K562 (cell line): ENCODE measurements at regions not wholly inside any gene's neighbourhood (a gene's known extent, or its start where the extent isn't known, plus 50 kb on each side); places are given as distances from the start of the nearest gene placed in this dataset.

ENCODE experiments used
- ATAC-seq: fragments of 200-7000 bp; cut with Tn5 transposase; 3 replicates; pipeline ENCODE4 v1.9.1; 2020; ENCODE audit warnings: moderate library complexity
- BruUV-seq: library from RNA; stranded (reverse); fragments of 400-500 nt; replicated peaks from 2 replicates; lab custom pipeline; 2021; lab: Mats Ljungman, UMichigan
- CTCF ChIA-PET: fragments of 300-600 bp; formaldehyde crosslinking; extraction: SDS; loops from one replicate; lab custom pipeline; 2021; ENCODE audit warnings: low intra/inter-chr PET ratio; lab: Yijun Ruan, JAX
- POLR2A ChIA-PET: fragments of 300-600, 350-650 bp; sonication (Branson Sonifier 250); formaldehyde crosslinking; extraction: SDS; loops from one replicate; lab custom pipeline; 2021; ENCODE audit warnings: antibody characterized with exemption, inconsistent platforms; lab: Yijun Ruan, JAX
- DNase-seq, 4 experiments: peaks; one replicate each; pipeline versions ENCODE4 v3.0.0 to v3.0.0-alpha.2; 2011 to 2018; ENCODE audit warnings: low spot score in 3 of 4, mixed read lengths in 3 of 4; ENCODE audit errors: extremely low read depth in 1 of 4
- FAIRE-seq: peaks from 2 replicates; lab custom pipeline; 2011; peaks lifted over from hg19 to GRCh38; lab: Jason Lieb, UNC
- H2AFZ ChIP-seq: 2 replicates; pipeline ENCODE4 v1.6.0; 2011; ENCODE audit warnings: low read depth, low read length, control low read depth, inconsistent platforms
- H3K27ac ChIP-seq: fragments of 200-600 bp; 3 replicates; pipeline ENCODE4 v1.8.0; 2011; ENCODE audit warnings: low read depth, mild to moderate bottlenecking, control low read depth, inconsistent platforms, low read length, moderate library complexity, mixed read lengths; ENCODE audit errors: extremely low read depth
- H3K27me3 ChIP-seq, 2 experiments: fragments of 300-600 bp in 1 of 2; 2 replicates in 1 of 2; 3 replicates in 1 of 2; pipeline versions ENCODE4 v1.6.0 to v1.8.0; 2011; ENCODE audit warnings: inconsistent platforms in 2 of 2, low read length in 2 of 2, mild to moderate bottlenecking in 1 of 2, mixed read lengths in 1 of 2, moderate library complexity in 1 of 2; ENCODE audit not compliant: control insufficient read depth in 2 of 2, insufficient read depth in 2 of 2
- H3K36me3 ChIP-seq: fragments of 300-600 bp; 3 replicates; pipeline ENCODE4 v1.8.0; 2011; ENCODE audit warnings: mild to moderate bottlenecking, low read length, inconsistent platforms; ENCODE audit not compliant: control insufficient read depth, insufficient read depth
- H3K4me1 ChIP-seq, 2 experiments: fragments of 200-600 bp in 1 of 2; replicated peaks in 1 of 2; 2 replicates in 1 of 2; 3 replicates in 1 of 2; pipeline versions ENCODE4 v1.5.1 to v1.8.0; 2011; ENCODE audit warnings: inconsistent platforms in 2 of 2, low read length in 2 of 2, mild to moderate bottlenecking in 1 of 2, mixed read lengths in 1 of 2, moderate library complexity in 1 of 2; ENCODE audit not compliant: control insufficient read depth in 2 of 2, insufficient read depth in 2 of 2
- H3K4me2 ChIP-seq: 2 replicates; pipeline ENCODE4 v1.6.1; 2011; ENCODE audit warnings: low read length, control low read depth, inconsistent platforms, mixed read lengths; ENCODE audit not compliant: insufficient read depth
- H3K4me3 ChIP-seq: fragments of 200-600 bp; sonication (generic), shearing (Covaris generic); 2 replicates; pipeline ENCODE4 v1.5.1; 2016; ENCODE audit warnings: control low read depth, inconsistent platforms
- H3K79me2 ChIP-seq: fragments of 200-600 bp; 3 replicates; pipeline ENCODE4 v1.8.0; 2011; ENCODE audit warnings: low read length, inconsistent platforms; ENCODE audit not compliant: control insufficient read depth, insufficient read depth
- H3K9ac ChIP-seq, 2 experiments: 2 replicates each; pipeline versions ENCODE4 v1.6.0 to v1.6.1; 2011; ENCODE audit warnings: low read depth in 2 of 2, low read length in 2 of 2, control low read depth in 1 of 2, inconsistent platforms in 1 of 2, mild to moderate bottlenecking in 1 of 2, mixed read lengths in 1 of 2; ENCODE audit not compliant: insufficient read depth in 1 of 2
- H3K9me1 ChIP-seq: one replicate; pipeline ENCODE4 v1.6.0; 2011; ENCODE audit warnings: inconsistent platforms, mild to moderate bottlenecking, low read length, moderate library complexity; ENCODE audit not compliant: control insufficient read depth, insufficient read depth
- H3K9me3 ChIP-seq: replicated peaks from 2 replicates; pipeline ENCODE4 v1.5.1; 2011; ENCODE audit warnings: low read depth, low read length, inconsistent platforms; ENCODE audit not compliant: control insufficient read depth, insufficient read depth
- H4K20me1 ChIP-seq: replicated peaks from 2 replicates; pipeline ENCODE4 v1.6.1; 2011; ENCODE audit warnings: low read length, inconsistent platforms, mixed read lengths; ENCODE audit not compliant: control insufficient read depth, insufficient read depth
- GATA2 ChIP-seq: sonication (generic); formaldehyde crosslinking; IDR thresholded peaks from 2 replicates; pipeline ENCODE4 v1.4.0; 2020; ENCODE audit warnings: mild to moderate bottlenecking, missing genetic modification reagents
- GATAD2B ChIP-seq: fragments of 450-650 bp; IDR thresholded peaks from 2 replicates; pipeline ENCODE4 v1.6.1; 2017; ENCODE audit warnings: mild to moderate bottlenecking, borderline replicate concordance
- RB1 ChIP-seq: fragments of 450-650 bp; IDR thresholded peaks from 2 replicates; pipeline ENCODE4 v1.6.1; 2017; ENCODE audit warnings: low read depth, mild to moderate bottlenecking
- ZBTB2 ChIP-seq: fragments of 450-650 bp; IDR thresholded peaks from 2 replicates; pipeline ENCODE4 v1.6.1; 2016; ENCODE audit warnings: antibody characterized with exemption
- ZC3H11A ChIP-seq: IDR thresholded peaks from 2 replicates; pipeline ENCODE4 v1.6.1; 2012; ENCODE audit warnings: low read depth, low read length, improper control_type of control experiment
- WGBS: fragments of 100-300 bp; shearing (Covaris generic); methylation state at CpG from one replicate; pipeline ENCODE4 v1.1.6; 2016; ENCODE audit warnings: low coverage, mixed read lengths; ENCODE audit not compliant: insufficient coverage; ENCODE audit errors: missing lambda C conversion rate; 5-methylcytosine and 5-hydroxymethylcytosine counted together
- in situ Hi-C: fragments of 300-500 bp; cut with MboI; formaldehyde crosslinking; loops from 4 replicates; pipeline ENCODE4 v1.15.0; 2018; ENCODE audit warnings: inconsistent platforms, mixed read lengths
- intact Hi-C: fragments of 100-400 bp; cut with micrococcal nuclease; formaldehyde crosslinking; loops from 2 replicates; pipeline ENCODE4 v1.14.2; 2022

- no peak overlapping the region for H3K27ac ChIP-seq
- no peak overlapping the region for H3K4me3 ChIP-seq
- intact Hi-C loops = no loop called here
- peaks cover 6 to 21% of the 10 kb centered on the region in 2 experiments; a peak in 4 of 5 replicates for H3K27me3 ChIP-seq
- in situ Hi-C loops = no loop called here
- 2% methylated on average over 5 of the region's 5 CpGs for WGBS
- H3K9ac ChIP-seq = no peak overlapping the region
- no peak overlapping the region for H2AFZ ChIP-seq
- no peaks in the 10 kb centered on the region for H3K9me3 ChIP-seq
- ChIA-PET CTCF (no interaction called here), POLR2A (no interaction called here)
- FAIRE-seq (no peak), ATAC-seq (no peak), DNase-seq (no peak)
- H3K36me3 ChIP-seq = no peaks in the 10 kb centered on the region
- no peaks in the 10 kb centered on the region; the same call in 1 of the 2 replicates for H4K20me1 ChIP-seq
- no TSS peak for BruUV-seq
- no peaks in the 10 kb centered on the region for H3K4me1 ChIP-seq
- H3K4me2 ChIP-seq = no peak overlapping the region
- no peaks in the 10 kb centered on the region for H3K79me2 ChIP-seq
- H3K9me1 ChIP-seq = no peaks in the 10 kb centered on the region
- TF ChIP-seq GATA2 = peak; percentile 42; the same call in 1 of the 2 replicates
- no peak for TF ChIP-seq RB1
- peak; percentile 42; the same call in 1 of the 2 replicates for TF ChIP-seq ZBTB2
- TF ChIP-seq GATAD2B = peak; percentile 61; the same call in 1 of the 2 replicates
- peak; percentile 73; the same call in 1 of the 2 replicates for TF ChIP-seq ZC3H11A
Measured at GRCh38 chr4:24666816-24667477, 82.6 kb upstream of the DHX15 start.
